ENCODE measurements at regions not wholly inside any gene's neighbourhood (a gene's known extent, or its start where the extent isn't known, plus 50 kb on each side); places are given as distances from the start of the nearest gene placed in this dataset.
A peak's percentile ranks its signal among the peaks of the same experiment; 100 is the strongest.

- peaks cover 38% of the 10 kb centered on the region for H3K4me1 Mint-ChIP-seq (ENCODE audit: low read depth)
- no peak for DNase-seq (ENCODE audit: low spot score)
- no peak for TF ChIP-seq CTCF (IDR thresholded peaks at IDR 0.05)
- no peak overlapping the region for H3K4me3 Mint-ChIP-seq (ENCODE audit: unreplicated experiment)
- no peaks in the 10 kb centered on the region for H3K36me3 Mint-ChIP-seq (ENCODE audit: low read depth)
- H3K27ac Mint-ChIP-seq (ENCODE audit: unreplicated experiment), result no peak overlapping the region
- no peaks in the 10 kb centered on the region for H3K27me3 Mint-ChIP-seq (ENCODE audit: low read depth)
- no peaks in the 10 kb centered on the region for H3K9me3 Mint-ChIP-seq (ENCODE audit: low read depth)
Measured at GRCh38 chr3:70749122-70749521, 436.7 kb upstream of the MDFIC2 start.

- H3K27me3 Mint-ChIP-seq (ENCODE audit: low read depth), result no peaks in the 10 kb centered on the region
- H3K4me3 Mint-ChIP-seq (ENCODE audit: unreplicated experiment), result no peak overlapping the region
- H3K36me3 Mint-ChIP-seq (ENCODE audit: low read depth), result no peaks in the 10 kb centered on the region
- TF ChIP-seq CTCF (IDR thresholded peaks at IDR 0.05), result no peak
- no peak overlapping the region for H3K27ac Mint-ChIP-seq (ENCODE audit: unreplicated experiment)
- H3K9me3 Mint-ChIP-seq (ENCODE audit: low read depth), result no peaks in the 10 kb centered on the region
- DNase-seq (ENCODE audit: low spot score), result no peak
- H3K4me1 Mint-ChIP-seq (ENCODE audit: low read depth), result peaks cover 43% of the 10 kb centered on the region
Measured at GRCh38 chr3:70748593-70748992, 436.2 kb upstream of the MDFIC2 start.

GRCh38 chr3:70747847-70748246 lies 435.4 kb upstream of the MDFIC2 start:
- H3K36me3 Mint-ChIP-seq (ENCODE audit: low read depth), result no peaks in the 10 kb centered on the region
- H3K4me3 Mint-ChIP-seq (ENCODE audit: unreplicated experiment), result no peak overlapping the region
- no peak for DNase-seq (ENCODE audit: low spot score)
- H3K4me1 Mint-ChIP-seq (ENCODE audit: low read depth), result peaks cover 51% of the 10 kb centered on the region
- no peaks in the 10 kb centered on the region for H3K9me3 Mint-ChIP-seq (ENCODE audit: low read depth)
- no peak for TF ChIP-seq CTCF (IDR thresholded peaks at IDR 0.05)
- H3K27me3 Mint-ChIP-seq (ENCODE audit: low read depth), result no peaks in the 10 kb centered on the region
- peak overlapping the region; percentile 33 for H3K27ac Mint-ChIP-seq (ENCODE audit: unreplicated experiment)

- no peaks in the 10 kb centered on the region for H3K27me3 Mint-ChIP-seq (ENCODE audit: low read depth)
- H3K4me3 Mint-ChIP-seq (ENCODE audit: unreplicated experiment), result no peak overlapping the region
- H3K36me3 Mint-ChIP-seq (ENCODE audit: low read depth), result no peaks in the 10 kb centered on the region
- DNase-seq (ENCODE audit: low spot score), result no peak
- no peaks in the 10 kb centered on the region for H3K9me3 Mint-ChIP-seq (ENCODE audit: low read depth)
- H3K27ac Mint-ChIP-seq (ENCODE audit: unreplicated experiment), result peak overlapping the region; percentile 68
- TF ChIP-seq CTCF (IDR thresholded peaks at IDR 0.05), result no peak
- H3K4me1 Mint-ChIP-seq (ENCODE audit: low read depth), result peaks cover 71% of the 10 kb centered on the region
Measured at GRCh38 chr3:70744536-70744935, 432.1 kb upstream of the MDFIC2 start.

GRCh38 chr3:70743754-70744153 lies 431.3 kb upstream of the MDFIC2 start:
- H3K9me3 Mint-ChIP-seq (ENCODE audit: low read depth), result no peaks in the 10 kb centered on the region
- H3K27ac Mint-ChIP-seq (ENCODE audit: unreplicated experiment), result peak overlapping the region; percentile 47
- H3K4me3 Mint-ChIP-seq (ENCODE audit: unreplicated experiment), result no peak overlapping the region
- H3K36me3 Mint-ChIP-seq (ENCODE audit: low read depth), result no peaks in the 10 kb centered on the region
- DNase-seq (ENCODE audit: low spot score), result no peak
- no peaks in the 10 kb centered on the region for H3K27me3 Mint-ChIP-seq (ENCODE audit: low read depth)
- H3K4me1 Mint-ChIP-seq (ENCODE audit: low read depth), result peaks cover 74% of the 10 kb centered on the region
- no peak for TF ChIP-seq CTCF (IDR thresholded peaks at IDR 0.05)
